Stimulated activated CD4-positive, alpha-beta T cell treated with anti-CD3 and anti-CD28 coated beads, Interleukin-15, amount 100 ng/mL, for 48 hours (primary cell): ENCODE measurements at regions not wholly inside any gene's neighbourhood (a gene's known extent, or its start where the extent isn't known, plus 50 kb on each side); places are given as distances from the start of the nearest gene placed in this dataset.

Experiments used
- DNase-seq, 2 donors: peaks; one replicate each; pipeline ENCODE4 v3.0.0-alpha.2; 2020; ENCODE audit warnings: low read depth in 2 of 2

DNA sequence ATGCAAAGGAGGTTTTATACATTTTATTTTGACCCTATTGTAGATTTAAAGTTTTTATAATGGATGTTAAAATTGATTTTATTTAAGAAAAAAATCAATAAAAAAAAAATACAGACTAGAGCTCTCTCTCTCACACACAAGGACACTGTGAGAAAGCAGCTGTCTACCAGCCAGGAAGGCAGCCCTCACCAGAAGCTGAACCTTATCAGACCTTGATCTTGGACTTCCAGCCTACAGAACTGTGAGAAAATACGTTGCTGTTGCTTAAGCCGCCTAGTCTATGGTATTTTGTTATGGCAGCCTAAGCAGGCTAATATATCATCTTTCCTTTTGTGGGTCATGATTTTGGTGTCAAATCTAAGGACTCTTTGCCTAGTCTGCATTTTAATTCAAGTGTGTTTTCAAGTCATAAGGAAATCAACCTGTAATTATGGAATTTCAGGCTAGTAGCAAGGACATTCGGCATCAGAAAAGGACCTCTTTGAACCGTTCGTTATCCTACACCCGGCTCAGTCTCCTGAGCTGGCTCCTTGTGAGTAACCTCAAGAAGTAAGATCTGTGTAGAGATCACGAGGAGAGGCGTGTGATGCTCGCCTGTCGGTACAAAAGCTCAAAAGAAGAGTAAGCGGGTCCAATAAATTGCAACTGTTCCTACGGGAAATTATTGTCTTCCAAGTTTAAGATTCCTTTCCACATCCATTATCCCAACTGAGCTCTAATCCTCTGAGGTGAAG is 98.2 kb downstream of the PDCL3 start:
- DNase-seq: no peak

DNA sequence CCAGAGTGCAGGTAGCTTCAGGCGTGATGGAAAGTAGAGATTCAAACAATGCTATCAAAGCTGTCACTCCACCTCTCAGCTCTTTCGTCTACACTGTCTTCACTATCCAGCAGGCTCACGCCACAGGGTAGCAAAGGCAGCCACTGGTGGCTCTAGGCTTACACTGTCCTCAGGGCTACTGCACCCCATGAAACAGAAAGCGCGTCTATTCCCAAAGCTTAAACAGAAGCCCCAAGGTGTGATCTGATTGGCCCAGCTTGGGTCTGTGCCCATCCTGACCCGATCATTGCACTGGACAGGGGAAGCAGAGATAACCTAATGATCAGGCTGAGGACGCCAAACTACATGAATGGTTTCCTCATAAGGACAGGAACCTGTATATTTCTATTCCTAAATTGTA is 100.1 kb downstream of the PDCL3 start:
- no peak for DNase-seq

DNA sequence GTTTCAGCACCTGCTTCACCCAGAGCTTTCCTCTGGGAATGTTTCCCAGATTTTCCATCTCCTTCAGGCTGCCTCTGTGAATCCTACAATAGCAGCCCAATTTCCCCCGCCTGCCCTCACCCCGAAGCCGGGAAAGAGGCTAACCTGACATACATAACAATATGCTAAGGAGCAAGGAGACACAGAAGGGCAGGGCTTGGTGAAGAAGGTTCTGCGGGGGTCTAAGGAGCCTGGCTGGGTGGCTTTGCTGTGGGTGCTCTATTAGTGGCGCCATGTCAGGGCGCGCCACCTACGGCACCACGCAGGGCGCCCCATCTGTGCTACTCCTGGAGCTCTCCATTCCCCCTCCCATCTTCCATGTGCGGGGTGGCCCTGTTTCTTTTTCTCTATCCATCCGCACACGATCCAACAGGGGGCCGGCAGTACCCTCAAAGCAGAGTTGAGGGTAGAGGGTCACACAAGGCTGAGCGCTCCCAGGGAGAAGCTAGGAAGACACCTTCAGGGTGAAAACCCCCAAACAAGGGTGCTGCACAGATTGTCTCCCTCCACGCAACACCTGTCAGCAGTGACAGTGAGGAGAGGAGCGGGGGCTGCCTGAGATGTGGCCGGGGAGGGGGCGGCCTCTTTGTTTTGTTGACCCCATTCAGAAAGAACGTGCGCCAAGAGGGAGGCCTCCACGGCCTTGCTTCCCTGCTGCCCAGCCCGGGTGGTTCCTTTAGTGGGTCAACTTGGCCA is 101.4 kb downstream of the PDCL3 start:
- DNase-seq: no peak

DNA sequence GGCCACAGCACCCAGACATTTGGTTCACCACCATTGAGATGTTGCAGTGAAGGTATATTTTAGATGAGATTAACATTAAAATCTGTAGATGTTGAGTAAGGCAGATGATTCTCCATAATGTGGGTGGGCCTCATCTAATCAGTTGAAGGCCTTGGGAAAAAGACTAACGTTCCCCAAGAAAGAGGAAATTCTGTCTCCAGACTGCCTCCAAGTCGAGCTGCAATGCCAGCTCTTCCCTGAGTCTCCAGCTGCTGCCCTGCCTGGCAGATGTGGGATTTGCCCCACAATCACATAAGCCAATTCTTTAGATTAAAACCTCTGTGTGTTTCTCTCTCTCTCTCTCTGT is 101.9 kb downstream of the PDCL3 start:
- DNase-seq: no peak

DNA sequence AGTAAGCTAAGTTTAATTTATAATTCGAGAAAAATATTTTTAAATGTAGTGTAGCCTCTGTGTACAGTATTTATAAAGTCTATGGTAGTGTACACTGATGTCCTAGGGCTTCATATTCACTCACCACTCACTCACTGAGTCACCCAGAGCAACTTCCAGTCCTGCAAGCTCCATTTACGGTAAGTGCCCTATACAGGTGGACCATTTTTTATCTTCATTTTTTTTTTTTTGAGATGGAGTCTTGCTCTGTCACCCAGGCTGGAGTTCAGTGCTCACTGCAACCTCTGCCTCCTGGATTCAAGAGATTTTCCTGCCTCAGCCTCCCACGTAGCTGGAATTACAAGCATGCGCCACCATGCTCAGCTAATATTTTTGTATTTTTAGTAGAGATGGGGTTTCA is 104.2 kb downstream of the PDCL3 start:
- no peak for DNase-seq

DNA sequence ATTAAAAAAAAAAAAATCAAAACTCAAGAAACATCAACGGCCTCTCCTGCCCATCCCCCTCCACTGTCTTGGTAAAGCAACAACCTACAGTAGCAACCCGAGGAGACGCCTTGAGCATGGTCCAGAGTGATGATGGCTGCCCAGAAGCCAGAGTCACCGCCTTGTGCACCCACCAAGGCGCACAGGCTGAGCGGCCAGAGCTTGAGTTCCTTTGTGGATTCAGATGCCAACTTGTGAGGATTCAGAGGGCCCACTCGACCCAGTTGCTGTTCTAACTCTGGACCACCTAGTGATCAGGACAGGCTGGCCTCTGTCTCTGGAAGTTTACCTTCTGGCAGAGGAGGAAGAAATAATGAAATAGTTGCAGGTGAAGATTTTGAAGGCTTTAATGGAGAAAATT is 105.0 kb downstream of the PDCL3 start:
- no peak for DNase-seq

DNA sequence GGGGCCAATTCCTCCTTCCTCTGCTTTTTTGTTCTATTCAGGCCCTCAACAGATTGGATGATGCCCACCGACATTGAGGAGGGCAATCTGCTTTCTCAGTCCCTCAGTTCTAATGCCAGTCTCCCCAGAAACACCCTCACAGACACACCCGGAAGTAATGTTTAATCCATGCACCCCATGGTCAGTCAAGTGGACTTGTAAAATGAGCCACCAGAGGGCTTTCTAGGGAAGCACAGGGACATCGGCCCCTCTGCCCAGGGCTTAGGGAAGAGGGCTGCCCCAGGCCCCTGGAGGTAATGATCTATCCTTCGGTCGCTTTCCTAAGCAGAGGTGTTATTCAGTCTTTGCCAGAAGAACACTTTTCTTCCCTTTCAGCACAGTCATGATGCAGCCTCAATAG is 107.4 kb downstream of the PDCL3 start:
- DNase-seq: no peak

DNA sequence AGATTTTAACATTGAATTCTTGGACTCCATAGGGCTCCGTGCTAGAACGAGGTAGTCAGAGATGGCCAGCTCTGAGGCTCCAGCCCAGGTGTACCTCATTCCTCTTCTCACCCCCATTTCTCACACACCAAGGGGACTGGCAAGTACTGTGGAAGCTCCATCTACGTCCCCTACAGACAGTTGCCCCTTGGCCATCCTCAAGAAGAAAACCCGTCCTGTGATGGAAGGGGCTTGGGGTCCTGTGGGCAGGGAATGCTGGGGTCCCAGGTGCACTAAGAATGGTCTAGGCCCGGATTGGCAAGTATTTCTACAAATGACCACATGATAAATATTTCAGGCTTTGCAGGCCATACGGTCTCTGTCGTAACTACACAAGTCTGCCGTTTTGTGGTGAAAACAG is 110.3 kb downstream of the PDCL3 start:
- no peak for DNase-seq

DNA sequence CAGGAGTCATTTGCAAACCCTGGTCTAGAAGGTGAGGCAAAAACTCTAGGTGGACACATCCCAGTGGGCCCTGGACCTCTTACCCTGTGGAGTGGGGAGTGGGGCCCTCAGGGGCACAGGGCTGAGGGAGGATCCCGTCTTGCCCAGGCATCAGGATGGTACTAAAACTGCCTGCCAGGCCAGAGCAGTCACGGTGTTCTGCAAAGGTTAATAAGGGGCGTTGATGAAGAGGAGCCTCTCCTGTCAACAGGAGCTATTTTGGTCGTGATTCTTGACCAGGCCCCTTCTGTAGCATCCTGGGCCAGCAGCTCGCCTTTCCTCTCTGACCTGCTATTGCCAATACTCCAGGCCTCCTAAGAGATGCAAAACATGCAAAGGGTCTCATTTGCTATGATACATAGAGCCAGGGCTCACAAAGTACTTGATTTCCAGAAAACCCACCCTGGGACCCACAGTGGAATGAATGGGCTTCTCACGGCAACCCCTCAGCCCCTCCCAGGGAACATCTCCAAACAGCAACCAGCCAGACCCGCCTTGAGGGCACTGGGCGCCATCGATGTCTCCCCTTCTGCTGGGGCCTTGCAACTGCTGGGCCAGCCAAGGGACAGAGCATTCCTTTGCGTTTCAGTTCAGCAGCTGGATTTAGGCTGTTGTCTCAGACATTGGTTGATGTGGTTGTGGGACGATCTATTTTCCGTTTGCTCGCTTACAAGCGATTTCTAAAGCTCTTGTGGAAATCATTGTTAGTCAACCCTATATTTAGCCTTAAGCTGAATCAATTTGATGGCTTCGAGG is 111.1 kb downstream of the PDCL3 start:
- DNase-seq: no peak

DNA sequence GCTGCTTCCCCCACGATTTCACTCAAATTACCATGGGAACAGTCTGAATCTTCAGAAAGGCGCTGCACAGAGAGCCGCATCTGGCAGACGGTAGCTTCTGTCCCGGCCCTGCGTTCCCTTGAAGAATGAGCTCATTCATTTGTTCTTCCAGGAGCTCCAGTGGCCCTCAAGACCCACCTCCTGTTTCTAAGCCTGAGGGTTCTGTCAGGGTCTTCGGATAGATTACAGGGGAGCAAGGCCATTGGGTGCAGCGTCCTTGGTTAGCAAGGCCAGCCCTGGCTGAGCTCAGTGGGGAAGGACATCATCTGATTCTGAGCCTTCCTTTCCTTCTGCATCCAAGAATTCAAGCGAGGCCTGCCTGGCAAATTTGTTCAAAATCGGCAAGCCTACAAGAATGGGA is 111.9 kb downstream of the PDCL3 start:
- no peak for DNase-seq

DNA sequence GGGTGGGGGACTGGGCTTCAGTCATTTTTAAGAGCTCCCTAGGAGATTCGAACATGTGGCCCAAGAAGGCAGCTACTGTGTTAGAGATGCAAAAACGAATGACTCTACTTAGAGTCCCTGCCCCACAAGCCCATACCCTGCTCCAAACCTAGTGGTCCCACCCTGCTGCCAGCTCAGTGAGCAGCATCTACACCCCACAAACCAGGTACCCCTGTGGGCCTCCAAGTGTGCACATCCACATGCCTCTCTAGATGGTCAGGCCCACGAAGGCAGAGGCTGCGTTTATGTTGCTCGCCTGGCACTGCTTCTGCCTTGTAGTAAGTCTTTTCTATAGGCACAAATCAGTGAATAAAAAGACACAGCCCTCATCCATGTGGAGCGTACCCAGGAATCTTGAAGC is 112.6 kb downstream of the PDCL3 start:
- DNase-seq: no peak

DNA sequence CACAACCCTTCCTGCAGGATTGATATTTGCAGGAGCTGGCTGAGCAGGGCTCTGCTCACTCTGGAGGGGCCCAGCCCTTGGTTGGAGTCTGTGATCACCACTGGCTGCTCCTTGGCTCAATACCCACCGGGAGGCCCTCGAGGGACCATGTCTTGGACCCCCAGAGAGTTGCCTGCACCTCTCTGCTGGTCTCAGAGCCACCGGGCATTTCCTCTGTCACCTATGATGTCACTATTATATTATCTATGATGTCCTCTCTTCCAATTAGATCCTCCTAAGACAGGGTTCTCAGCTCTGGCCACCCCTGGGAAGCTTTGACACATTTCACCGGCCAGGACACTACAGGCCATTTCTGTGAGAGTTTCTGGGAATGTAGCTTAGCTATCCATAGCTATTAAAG is 113.1 kb downstream of the PDCL3 start:
- DNase-seq: no peak

DNA sequence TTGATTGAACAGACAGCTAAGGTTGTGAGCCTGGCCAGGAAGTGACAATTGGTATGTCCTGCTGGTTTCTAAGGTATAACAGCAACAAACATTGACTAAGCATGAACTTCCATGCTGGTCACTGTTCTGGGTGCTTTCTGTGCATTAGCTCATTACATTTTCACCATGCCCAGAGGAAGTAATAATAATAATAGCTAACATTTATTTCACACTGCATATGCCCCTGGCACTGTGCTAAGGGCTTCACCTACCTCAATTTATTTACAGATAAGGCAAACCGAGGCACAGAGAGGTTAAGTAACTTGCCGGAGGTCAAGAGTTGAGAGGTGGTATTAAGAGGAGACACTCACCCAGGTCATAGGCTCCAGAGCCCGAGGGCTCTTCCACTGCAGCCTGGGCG is 113.6 kb downstream of the PDCL3 start:
- no peak for DNase-seq

DNA sequence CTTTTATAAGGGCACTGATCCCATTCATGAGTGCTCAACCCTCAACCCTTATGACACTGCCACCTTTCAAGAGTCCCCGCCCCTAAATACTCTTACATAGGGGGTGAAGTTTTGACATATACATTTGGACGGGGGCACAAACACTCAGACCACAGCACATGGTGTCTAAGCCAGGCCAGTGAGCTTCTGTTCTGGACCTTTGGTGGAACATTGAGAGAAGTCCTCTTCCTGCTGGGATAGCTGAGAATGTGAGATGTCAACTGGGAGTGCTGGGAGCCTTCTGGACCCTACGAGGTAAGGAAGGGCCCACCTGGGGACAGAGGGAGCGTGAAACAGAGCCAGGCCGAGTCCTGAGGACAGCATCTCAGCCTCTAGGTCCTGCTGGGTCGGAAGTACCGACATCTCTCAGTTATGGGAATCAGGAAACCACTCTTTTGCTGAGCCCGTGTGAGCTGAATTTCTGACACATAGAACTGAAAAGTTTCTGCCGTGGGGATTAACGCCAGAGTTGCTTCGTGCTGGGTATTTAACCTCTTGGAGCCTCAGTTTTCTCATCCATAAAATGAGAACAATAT is 114.9 kb downstream of the PDCL3 start:
- DNase-seq: no peak

DNA sequence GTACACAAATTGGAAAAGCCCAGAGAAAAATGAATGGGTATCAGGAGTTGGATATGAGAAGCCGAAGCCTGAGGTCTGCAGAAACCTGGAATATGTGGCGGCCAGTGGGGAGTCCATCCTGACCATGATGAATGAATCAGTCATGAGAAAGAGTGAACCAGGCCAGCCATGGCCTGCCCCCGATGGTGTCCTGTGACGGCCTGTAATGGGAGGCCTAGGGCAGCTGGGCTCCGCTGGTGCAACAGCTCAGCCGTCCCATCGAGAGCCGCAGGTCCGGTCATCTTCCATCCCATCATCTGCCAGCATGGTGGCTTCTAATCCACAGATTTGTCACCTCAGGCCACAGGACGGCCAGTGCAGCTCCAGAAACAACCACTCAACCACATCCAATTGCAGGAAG is 116.4 kb downstream of the PDCL3 start:
- DNase-seq: no peak

DNA sequence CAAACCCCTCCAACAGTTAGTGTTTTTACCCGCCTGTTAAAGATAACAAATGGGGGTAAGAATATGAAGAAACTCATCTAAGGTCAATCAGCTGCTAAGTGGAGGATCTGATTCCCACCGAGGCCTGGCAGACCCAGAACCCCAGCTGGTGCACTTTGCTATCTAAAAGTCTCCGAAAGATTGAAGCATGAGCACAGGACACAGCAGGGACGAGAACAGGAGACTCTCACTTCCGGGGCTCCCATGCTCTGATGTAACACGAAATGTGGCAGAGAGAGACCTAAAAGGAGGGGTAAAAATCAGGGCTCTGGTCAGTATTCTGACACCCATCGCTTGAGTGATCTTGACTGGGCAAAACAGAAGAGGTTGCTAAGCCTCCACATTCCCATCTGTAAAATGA is 119.7 kb downstream of the PDCL3 start:
- DNase-seq: no peak

DNA sequence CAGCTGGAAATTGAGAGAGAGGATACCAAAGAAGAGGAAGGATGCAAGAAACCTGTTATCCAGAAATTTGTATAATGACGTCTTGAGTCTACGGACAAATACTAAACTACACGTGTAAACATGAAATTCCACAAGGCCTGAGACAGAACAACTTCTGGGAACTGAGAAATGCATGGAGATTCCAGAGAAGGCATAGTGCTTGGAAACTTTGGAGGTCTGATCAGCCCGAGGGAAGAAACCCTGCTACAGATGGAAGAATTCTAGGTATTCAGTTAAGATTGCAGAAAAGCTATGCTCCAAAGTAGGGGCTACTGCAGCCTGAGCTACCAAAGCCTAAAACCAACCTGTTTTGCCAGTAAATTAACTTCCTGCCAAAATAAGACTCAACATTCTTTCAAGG is 120.4 kb downstream of the PDCL3 start:
- no peak for DNase-seq

DNA sequence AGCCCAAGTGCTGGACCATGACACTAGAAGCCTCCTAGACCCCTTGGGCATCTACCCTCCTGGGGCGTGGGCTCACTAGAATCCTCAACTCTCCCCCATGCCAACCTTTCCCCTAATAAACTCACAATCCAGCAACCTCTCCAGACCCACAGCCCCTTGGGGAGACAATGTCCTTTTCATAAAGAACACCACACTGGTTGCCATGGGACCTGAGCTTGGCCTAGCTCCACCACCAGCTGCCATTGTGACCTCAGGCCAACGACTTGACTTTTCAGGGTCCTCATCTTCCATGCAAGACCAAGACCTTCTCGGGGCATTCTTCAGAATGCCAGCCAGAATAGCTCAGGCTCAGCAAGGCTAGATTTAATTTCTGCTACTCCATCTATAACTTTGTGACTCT is 128.1 kb upstream of the NPAS2 start:
- no peak for DNase-seq

DNA sequence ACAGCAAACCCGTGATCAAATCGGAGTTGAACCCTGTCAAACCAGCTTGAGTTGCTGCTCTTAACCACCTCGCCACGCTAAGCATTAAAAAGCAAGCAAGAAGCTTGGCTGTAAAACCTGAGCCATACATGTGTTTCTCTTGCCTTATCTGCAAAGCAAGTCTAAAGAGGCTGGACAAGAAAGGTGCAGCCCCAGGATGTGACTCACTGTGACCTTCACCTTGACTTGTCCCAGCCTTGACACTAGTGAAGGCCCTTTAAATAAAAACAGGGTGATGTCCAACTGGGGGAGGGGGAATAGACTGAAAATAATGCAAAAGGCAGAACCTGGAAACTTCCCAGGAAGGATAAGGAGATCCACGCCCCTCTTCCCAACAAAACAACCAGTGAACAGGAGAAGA is 127.6 kb upstream of the NPAS2 start:
- no peak for DNase-seq

DNA sequence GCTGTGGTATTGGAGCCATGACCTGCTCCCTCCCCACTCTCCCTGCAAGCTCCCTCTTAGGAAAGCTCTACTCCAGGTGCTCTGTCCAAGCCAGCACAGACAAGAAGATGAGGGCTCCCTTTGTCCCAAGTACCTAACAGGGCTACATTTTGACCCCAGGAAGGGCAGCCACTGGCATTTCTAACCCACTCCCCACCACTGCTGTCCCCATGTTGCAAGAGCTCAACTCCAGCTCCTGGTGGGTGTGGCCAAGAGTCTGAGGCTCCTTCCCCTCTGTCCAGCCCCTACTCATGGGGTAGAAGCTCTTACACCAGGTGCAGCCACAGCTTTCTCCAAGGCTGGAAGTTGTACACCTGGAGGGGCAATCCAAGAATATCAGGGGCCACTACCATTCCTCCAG is 127.0 kb upstream of the NPAS2 start:
- no peak for DNase-seq

DNA sequence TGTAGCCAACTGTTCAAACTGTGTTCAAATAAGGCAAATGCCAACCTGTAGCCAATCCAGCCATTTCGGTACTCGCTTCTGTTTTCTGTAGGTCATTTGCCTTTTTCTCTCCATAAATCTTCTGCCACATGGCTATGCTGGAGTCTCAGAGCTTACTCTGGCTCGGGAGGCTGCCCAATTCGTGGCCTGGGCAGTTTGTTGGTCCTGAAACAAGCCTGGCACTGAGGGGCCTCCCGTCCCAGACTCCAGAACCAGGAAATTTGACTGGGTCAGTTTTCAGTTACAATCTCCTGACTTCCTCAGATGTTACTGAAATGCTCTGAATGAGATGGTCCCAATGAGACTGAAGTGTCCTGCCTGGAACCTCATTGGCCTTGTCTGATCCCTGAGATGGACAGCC is 120.8 kb upstream of the NPAS2 start:
- no peak for DNase-seq

DNA sequence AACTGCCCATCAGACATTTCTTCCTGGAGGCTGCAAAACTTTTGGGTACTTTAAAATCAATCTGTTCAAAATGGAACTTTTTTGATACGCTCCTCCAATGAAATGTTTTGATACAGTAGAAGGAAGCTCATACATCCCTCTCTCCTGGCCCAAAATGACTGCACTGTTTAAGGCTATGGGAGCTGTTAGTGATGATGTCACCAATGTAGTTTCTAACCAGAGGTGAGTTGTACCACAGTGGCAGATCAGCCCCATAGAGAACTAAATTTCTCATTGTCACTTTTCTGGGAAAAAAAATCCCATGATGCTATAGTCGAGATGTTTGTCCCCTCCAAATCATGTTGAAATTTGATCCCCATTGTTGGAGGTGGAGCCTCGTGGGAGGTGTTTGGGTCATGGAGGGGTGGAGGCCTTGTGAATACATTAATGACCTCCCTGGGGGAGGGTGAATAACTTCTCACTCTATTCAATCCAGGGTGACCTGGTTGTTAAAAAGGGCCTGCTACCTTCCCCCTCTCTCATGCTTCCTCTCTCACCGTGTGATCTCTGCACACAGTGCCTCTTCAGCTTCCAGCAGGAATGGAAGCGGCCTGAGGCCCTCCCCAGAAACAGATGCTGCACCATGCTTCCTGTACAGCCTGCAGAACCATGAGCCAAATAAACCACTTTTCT is 117.4 kb upstream of the NPAS2 start:
- no peak for DNase-seq
